Peyer's patch (tissue), 4 donors: ENCODE measurements at regions not wholly inside any gene's neighbourhood (a gene's known extent, or its start where the extent isn't known, plus 50 kb on each side); places are given as distances from the start of the nearest gene placed in this dataset.

Source experiments
- POLR2A ChIP-seq, 2 donors: fragments of 450-650 bp; IDR thresholded peaks; one replicate each; pipeline ENCODE4 v1.5.1; 2017; ENCODE audit warnings: antibody characterized with exemption in 2 of 2, mild to moderate bottlenecking in 2 of 2, moderate library complexity in 2 of 2
- TF ChIP-seq, protein P1 (sequence below), 6 experiments: fragments of 450-650 bp in 4 of 6; fragments of 200-600 bp in 2 of 6; sonication (generic) in 1 of 6; IDR thresholded peaks; one replicate each; pipeline ENCODE4 v1.5.1; 2017 to 2019; ENCODE audit warnings: antibody characterized with exemption in 6 of 6, mild to moderate bottlenecking in 3 of 6, moderate library complexity in 1 of 6

DNA sequence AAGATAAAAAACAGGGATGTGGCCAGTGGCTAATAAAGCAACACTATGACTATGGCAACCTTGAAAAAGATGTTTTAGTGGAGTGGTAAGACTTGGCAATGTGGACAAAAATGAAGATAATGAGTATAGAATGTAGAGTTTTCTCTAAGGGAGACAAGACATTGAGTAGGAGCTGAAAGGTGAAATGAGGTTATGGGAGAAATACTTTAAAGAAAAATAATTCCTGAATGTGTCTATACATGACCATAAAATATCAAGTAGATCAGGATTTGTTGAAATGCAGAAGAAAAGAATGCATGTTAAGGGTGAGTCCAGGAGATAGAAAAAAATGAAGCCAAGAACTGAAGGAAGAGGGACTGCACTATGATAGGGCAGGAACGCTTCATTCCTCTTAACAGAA, 101.6 kb upstream of the CARD18 start:
- TF ChIP-seq POLR2A (IDR thresholded peaks at IDR 0.05): no peak
- TF ChIP-seq, protein P1, sequence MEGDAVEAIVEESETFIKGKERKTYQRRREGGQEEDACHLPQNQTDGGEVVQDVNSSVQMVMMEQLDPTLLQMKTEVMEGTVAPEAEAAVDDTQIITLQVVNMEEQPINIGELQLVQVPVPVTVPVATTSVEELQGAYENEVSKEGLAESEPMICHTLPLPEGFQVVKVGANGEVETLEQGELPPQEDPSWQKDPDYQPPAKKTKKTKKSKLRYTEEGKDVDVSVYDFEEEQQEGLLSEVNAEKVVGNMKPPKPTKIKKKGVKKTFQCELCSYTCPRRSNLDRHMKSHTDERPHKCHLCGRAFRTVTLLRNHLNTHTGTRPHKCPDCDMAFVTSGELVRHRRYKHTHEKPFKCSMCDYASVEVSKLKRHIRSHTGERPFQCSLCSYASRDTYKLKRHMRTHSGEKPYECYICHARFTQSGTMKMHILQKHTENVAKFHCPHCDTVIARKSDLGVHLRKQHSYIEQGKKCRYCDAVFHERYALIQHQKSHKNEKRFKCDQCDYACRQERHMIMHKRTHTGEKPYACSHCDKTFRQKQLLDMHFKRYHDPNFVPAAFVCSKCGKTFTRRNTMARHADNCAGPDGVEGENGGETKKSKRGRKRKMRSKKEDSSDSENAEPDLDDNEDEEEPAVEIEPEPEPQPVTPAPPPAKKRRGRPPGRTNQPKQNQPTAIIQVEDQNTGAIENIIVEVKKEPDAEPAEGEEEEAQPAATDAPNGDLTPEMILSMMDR (IDR thresholded peaks at IDR 0.05): no peak
